Uterus (tissue), 3 donors: ENCODE measurements at regions not wholly inside any gene's neighbourhood (a gene's known extent, or its start where the extent isn't known, plus 50 kb on each side); places are given as distances from the start of the nearest gene placed in this dataset.

Experiments
- DNase-seq, 2 donors: peaks; one replicate each; pipeline ENCODE4 v3.0.0-alpha.2; 2019 to 2020
- H3K27ac ChIP-seq, 2 donors: fragments of 200-600 bp; sonication (generic); 1 replicate in 1 of 2; 2 replicates in 1 of 2; pipeline ENCODE4 v1.5.1; 2016 to 2018
- H3K27me3 ChIP-seq, 2 donors: fragments of 200-600 bp; sonication (generic); one replicate each; pipeline ENCODE4 v1.5.1; 2018 to 2019; ENCODE audit warnings: control low read depth in 1 of 2
- H3K36me3 ChIP-seq, 2 donors: fragments of 200-600 bp; sonication (generic); one replicate each; pipeline ENCODE4 v1.5.1; 2019; ENCODE audit warnings: control low read depth in 1 of 2
- H3K4me1 ChIP-seq, 2 donors: fragments of 200-600 bp; sonication (generic); one replicate each; pipeline ENCODE4 v1.5.1; 2018 to 2019; ENCODE audit warnings: control low read depth in 1 of 2
- H3K4me3 ChIP-seq, 2 donors: fragments of 200-600 bp; sonication (generic); 1 replicate in 1 of 2; 2 replicates in 1 of 2; pipeline ENCODE4 v1.5.1; 2018 to 2019; ENCODE audit warnings: mild to moderate bottlenecking in 1 of 2
- H3K9me3 ChIP-seq, 2 donors: fragments of 200-600 bp; sonication (generic); one replicate each; pipeline ENCODE4 v1.5.1; 2019; ENCODE audit warnings: control low read depth in 1 of 2
- CTCF ChIP-seq, 4 experiments: fragments of 200-600 bp in 2 of 4; fragments of 450-650 bp in 2 of 4; sonication (generic) in 2 of 4; IDR thresholded peaks; one replicate each; pipeline ENCODE4 v1.5.1; 2016 to 2019; ENCODE audit warnings: antibody characterized with exemption in 4 of 4, mild to moderate bottlenecking in 2 of 4, moderate library complexity in 1 of 4
- POLR2A ChIP-seq, 2 donors: fragments of 450-650 bp; IDR thresholded peaks; one replicate each; pipeline ENCODE4 v1.6.1; 2016; ENCODE audit warnings: antibody characterized with exemption in 2 of 2, mild to moderate bottlenecking in 1 of 2, moderate library complexity in 1 of 2
- intact Hi-C: fragments of 100-400 bp; cut with DNase I; formaldehyde crosslinking; loops from one replicate; pipeline ENCODE4 v1.15.1; 2023; ENCODE audit warnings: low total_unique reads
- donor health status: DM: yes; HTN: yes; CAD: no.

- H3K27me3 ChIP-seq, result no peaks in the 10 kb centered on the region
- H3K4me1 ChIP-seq, result no peaks in the 10 kb centered on the region
- intact Hi-C loops, result no loop called here
- H3K27ac ChIP-seq, result no peak overlapping the region
- DNase-seq, result no peak
- TF ChIP-seq CTCF (IDR thresholded peaks at IDR 0.05) (no peak), POLR2A (IDR thresholded peaks at IDR 0.05) (no peak)
- no peaks in the 10 kb centered on the region for H3K9me3 ChIP-seq
- H3K4me3 ChIP-seq, result no peak overlapping the region
- no peaks in the 10 kb centered on the region for H3K36me3 ChIP-seq
Observed at GRCh38 chr5:29672678-29673077, 1520.8 kb upstream of the CDH6 start.

- no peak for DNase-seq
Observed at GRCh38 chr5:29662876-29663275, 1530.6 kb upstream of the CDH6 start.

GRCh38 chr5:29654954-29655353 is 1538.5 kb upstream of the CDH6 start:
- no peaks in the 10 kb centered on the region for H3K4me1 ChIP-seq
- intact Hi-C loops, result no loop called here
- H3K4me3 ChIP-seq, result no peak overlapping the region
- no peaks in the 10 kb centered on the region for H3K9me3 ChIP-seq
- no peaks in the 10 kb centered on the region for H3K27me3 ChIP-seq
- no peak for DNase-seq
- TF ChIP-seq POLR2A (IDR thresholded peaks at IDR 0.05) (no peak), CTCF (IDR thresholded peaks at IDR 0.05) (no peak)
- H3K36me3 ChIP-seq, result peaks cover 0 to 3% of the 10 kb centered on the region in 2 donors
- no peak overlapping the region for H3K27ac ChIP-seq

More at GRCh38 chr5:29662876-29663275, 1530.6 kb upstream of the CDH6 start:
- Histone ChIP-seq H3K4me1 (no peaks in the 10 kb centered on the region), H3K36me3 (no peaks in the 10 kb centered on the region), H3K27ac (no peak overlapping the region), H3K4me3 (no peak overlapping the region), H3K27me3 (no peaks in the 10 kb centered on the region), H3K9me3 (no peaks in the 10 kb centered on the region)
- TF ChIP-seq CTCF (IDR thresholded peaks at IDR 0.05) (no peak), POLR2A (IDR thresholded peaks at IDR 0.05) (no peak)
- intact Hi-C loops, result no loop called here

GRCh38 chr5:29649321-29649720 is 1544.2 kb upstream of the CDH6 start:
- H3K36me3 ChIP-seq, result peaks cover 0 to 3% of the 10 kb centered on the region in 2 donors
- no peaks in the 10 kb centered on the region for H3K4me1 ChIP-seq
- intact Hi-C loops, result no loop called here
- H3K4me3 ChIP-seq, result no peak overlapping the region
- TF ChIP-seq CTCF (IDR thresholded peaks at IDR 0.05) (no peak), POLR2A (IDR thresholded peaks at IDR 0.05) (no peak)
- DNase-seq, result no peak
- H3K27me3 ChIP-seq, result no peaks in the 10 kb centered on the region
- no peaks in the 10 kb centered on the region for H3K9me3 ChIP-seq
- no peak overlapping the region for H3K27ac ChIP-seq

GRCh38 chr5:29642601-29643000 is 1550.9 kb upstream of the CDH6 start:
- intact Hi-C loops, result no loop called here
- H3K36me3 ChIP-seq, result no peaks in the 10 kb centered on the region
- no peaks in the 10 kb centered on the region for H3K9me3 ChIP-seq
- H3K27me3 ChIP-seq, result no peaks in the 10 kb centered on the region
- H3K4me1 ChIP-seq, result no peaks in the 10 kb centered on the region
- TF ChIP-seq CTCF (IDR thresholded peaks at IDR 0.05) (no peak), POLR2A (IDR thresholded peaks at IDR 0.05) (no peak)
- no peak overlapping the region for H3K27ac ChIP-seq
- no peak for DNase-seq
- no peak overlapping the region for H3K4me3 ChIP-seq
